Smooth muscle cell (in vitro differentiated cells): ENCODE measurements at regions not wholly inside any gene's neighbourhood (a gene's known extent, or its start where the extent isn't known, plus 50 kb on each side); places are given as distances from the start of the nearest gene placed in this dataset.
"Not testable (repeated sequence)": the region's sequence is repeated elsewhere in the genome, so short reads cannot be mapped to it uniquely, and the experiment has no call there.

Experiments
- DNase-seq: peaks from one replicate; lab custom pipeline; 2025; ENCODE audit not compliant: unreplicated experiment; lab: John Stamatoyannopoulos, UW
- H2AFZ ChIP-seq: fragments of 200-600 bp; sonication (generic); 2 replicates; pipeline ENCODE4 v1.6.0; 2016; ENCODE audit warnings: antibody characterized with exemption, low read depth, mild to moderate bottlenecking
- H3F3A ChIP-seq: fragments of 200-600 bp; sonication (generic); 2 replicates; pipeline ENCODE4 v1.6.0; 2017; ENCODE audit warnings: antibody characterized with exemption, low read depth
- H3K27ac ChIP-seq: fragments of 200-600 bp; sonication (generic); 2 replicates; pipeline ENCODE4 v1.5.1; 2016; ENCODE audit warnings: low read depth, mild to moderate bottlenecking
- H3K27me3 ChIP-seq: fragments of 200-600 bp; sonication (generic); 2 replicates; pipeline ENCODE4 v1.6.1; 2016; ENCODE audit warnings: low read depth, mild to moderate bottlenecking
- H3K36me3 ChIP-seq: fragments of 200-600 bp; sonication (generic); 2 replicates; pipeline ENCODE4 v1.5.1; 2016; ENCODE audit warnings: low read depth
- H3K4me1 ChIP-seq: fragments of 200-600 bp; sonication (generic); 2 replicates; pipeline ENCODE4 v1.5.1; 2016; ENCODE audit warnings: low read depth
- H3K4me2 ChIP-seq: fragments of 200-600 bp; sonication (generic); 2 replicates; pipeline ENCODE4 v1.6.0; 2016; ENCODE audit warnings: mild to moderate bottlenecking
- H3K4me3 ChIP-seq: fragments of 200-600 bp; sonication (generic); 2 replicates; pipeline ENCODE4 v1.5.1; 2016; ENCODE audit warnings: mild to moderate bottlenecking
- H3K79me2 ChIP-seq: fragments of 200-600 bp; sonication (generic); 2 replicates; pipeline ENCODE4 v1.6.0; 2016; ENCODE audit warnings: low read depth, mild to moderate bottlenecking
- H3K9ac ChIP-seq: fragments of 200-600 bp; sonication (generic); 2 replicates; pipeline ENCODE4 v1.6.0; 2016; ENCODE audit warnings: low read depth
- H3K9me3 ChIP-seq: fragments of 200-600 bp; sonication (generic); replicated peaks from 2 replicates; pipeline ENCODE4 v1.5.1; 2016; ENCODE audit warnings: low read depth
- H4K20me1 ChIP-seq: fragments of 200-600 bp; sonication (generic); 2 replicates; pipeline ENCODE4 v1.6.0; 2016; ENCODE audit warnings: low read depth
- CTCF ChIP-seq: fragments of 200-600 bp; sonication (generic); IDR thresholded peaks from 2 replicates; pipeline ENCODE4 v1.5.1; 2017; ENCODE audit warnings: borderline replicate concordance, mild to moderate bottlenecking, antibody characterized with exemption; ENCODE audit not compliant: insufficient read depth, poor library complexity, severe bottlenecking
- WGBS: methylation state at CpG from one replicate; pipeline ENCODE4 v1.1.7; 2016; ENCODE audit warnings: low lambda C conversion rate; 5-methylcytosine and 5-hydroxymethylcytosine counted together

DNA sequence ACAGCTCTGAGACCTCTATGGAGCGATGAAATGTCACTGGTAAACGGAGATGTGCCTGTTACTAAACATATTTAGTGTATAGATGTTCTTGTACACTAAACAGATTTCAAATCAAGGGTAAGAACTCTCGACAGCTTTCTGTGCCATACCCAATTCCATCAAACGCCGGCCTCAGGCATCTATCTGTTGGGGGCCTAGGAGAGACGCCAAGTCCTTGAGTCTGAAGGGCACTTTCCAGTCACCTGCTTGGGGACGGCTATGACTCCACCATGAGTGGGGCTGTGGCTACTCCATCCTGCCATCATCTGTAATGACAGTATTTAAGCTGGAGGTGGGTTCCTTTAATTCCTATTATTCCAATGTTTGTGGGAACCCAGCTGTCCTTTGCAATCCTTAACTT is 87.8 kb downstream of the SHANK2 start:
- Histone ChIP-seq H3K4me3 (no peak overlapping the region), H3F3A (no peaks in the 10 kb centered on the region), H3K4me1 (no peaks in the 10 kb centered on the region), H3K36me3 (no peaks in the 10 kb centered on the region), H3K4me2 (no peak overlapping the region), H3K9ac (no peak overlapping the region), H3K79me2 (no peaks in the 10 kb centered on the region), H2AFZ (no peak overlapping the region), H3K27ac (no peak overlapping the region), H4K20me1 (no peaks in the 10 kb centered on the region), H3K27me3 (no peaks in the 10 kb centered on the region), H3K9me3 (no peaks in the 10 kb centered on the region)
- TF ChIP-seq CTCF = no peak
- no peak for DNase-seq
- 99% methylated on average over 7 of the region's 7 CpGs for WGBS

- no peak for DNase-seq
- 90% methylated on average over 4 of the region's 4 CpGs for WGBS
- Histone ChIP-seq H3K27ac (no peak overlapping the region), H3K4me3 (no peak overlapping the region), H3K27me3 (no peaks in the 10 kb centered on the region), H2AFZ (no peak overlapping the region), H3F3A (no peaks in the 10 kb centered on the region), H4K20me1 (no peaks in the 10 kb centered on the region), H3K9me3 (no peaks in the 10 kb centered on the region), H3K79me2 (no peaks in the 10 kb centered on the region), H3K9ac (no peak overlapping the region), H3K4me1 (no peaks in the 10 kb centered on the region), H3K4me2 (no peak overlapping the region), H3K36me3 (no peaks in the 10 kb centered on the region)
- no peak for TF ChIP-seq CTCF
Measured at GRCh38 chr11:71164186-71164585, 88.2 kb downstream of the SHANK2 start.

- H3F3A ChIP-seq = no peaks in the 10 kb centered on the region
- DNase-seq = no peak
- WGBS = 52% methylated on average over 3 of the region's 3 CpGs
- no peaks in the 10 kb centered on the region for H3K27me3 ChIP-seq
- H3K27ac ChIP-seq = no peak overlapping the region
- no peaks in the 10 kb centered on the region for H4K20me1 ChIP-seq
- no peaks in the 10 kb centered on the region for H3K79me2 ChIP-seq
- H3K4me3 ChIP-seq = no peak overlapping the region
- no peak for TF ChIP-seq CTCF
- no peak overlapping the region for H2AFZ ChIP-seq
- no peak overlapping the region for H3K9ac ChIP-seq
- H3K4me2 ChIP-seq = no peak overlapping the region
- H3K4me1 ChIP-seq = no peaks in the 10 kb centered on the region
- no peaks in the 10 kb centered on the region for H3K9me3 ChIP-seq
- no peaks in the 10 kb centered on the region for H3K36me3 ChIP-seq
Measured at GRCh38 chr11:71163371-71163770, 89.0 kb downstream of the SHANK2 start.

DNA sequence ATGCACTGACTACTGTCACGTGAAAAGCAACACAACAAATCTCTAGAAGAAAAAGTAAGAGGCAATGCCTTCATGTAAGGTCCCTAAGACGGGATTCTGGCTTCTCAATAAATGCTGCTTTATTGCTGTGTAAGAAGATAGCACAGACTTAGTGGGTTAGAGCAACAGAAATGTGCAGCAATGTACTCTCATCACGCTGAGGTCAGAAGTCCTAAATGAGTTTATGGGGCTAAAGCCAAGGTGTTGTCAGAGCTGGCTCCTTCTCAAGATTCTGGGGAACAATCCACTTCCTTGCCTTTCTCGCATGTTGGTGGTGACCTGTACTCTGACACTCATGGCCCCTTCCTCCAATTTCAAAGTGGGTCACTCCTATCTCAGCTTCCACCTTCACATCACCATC is 93.4 kb downstream of the SHANK2 start:
- Histone ChIP-seq H3K27ac (no peak overlapping the region), H3K4me2 (no peak overlapping the region), H3K9ac (no peak overlapping the region), H3F3A (no peaks in the 10 kb centered on the region), H3K27me3 (no peaks in the 10 kb centered on the region), H4K20me1 (no peaks in the 10 kb centered on the region), H3K79me2 (no peaks in the 10 kb centered on the region), H3K36me3 (no peaks in the 10 kb centered on the region), H3K4me3 (no peak overlapping the region), H3K9me3 (no peaks in the 10 kb centered on the region), H3K4me1 (no peaks in the 10 kb centered on the region), H2AFZ (no peak overlapping the region)
- WGBS = 72% methylated on average over 4 of the region's 4 CpGs
- TF ChIP-seq CTCF = no peak
- no peak for DNase-seq

DNA sequence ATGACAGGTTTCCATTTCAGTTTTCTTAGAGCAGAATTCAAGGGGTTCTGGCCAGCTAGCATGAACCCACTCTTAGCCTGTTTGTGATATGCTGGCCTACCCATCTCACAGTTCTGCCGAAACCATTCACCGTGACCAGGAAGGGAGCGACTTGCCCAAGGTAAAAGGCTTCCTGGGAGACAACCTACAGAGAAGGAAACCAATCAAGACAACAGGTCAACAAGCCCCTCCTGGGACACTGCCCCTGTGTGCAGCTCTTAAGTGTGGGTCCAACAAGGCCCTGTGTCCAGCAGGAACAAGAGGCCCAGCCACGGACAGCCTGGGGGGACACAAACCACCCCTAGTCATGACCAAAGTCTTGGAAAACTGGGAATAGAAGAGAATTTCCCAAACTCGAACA is 94.7 kb downstream of the SHANK2 start:
- H4K20me1 ChIP-seq, H3K4me2 ChIP-seq, DNase-seq, H3K4me1 ChIP-seq, H3K79me2 ChIP-seq, H3K36me3 ChIP-seq, H3K27me3 ChIP-seq, H3K4me3 ChIP-seq, H3K9ac ChIP-seq, H2AFZ ChIP-seq, H3F3A ChIP-seq, H3K27ac ChIP-seq, H3K9me3 ChIP-seq: not testable (repeated sequence)
- 100% methylated on average over 5 of the region's 5 CpGs for WGBS
